Activated naive CD8-positive, alpha-beta T cell treated with anti-CD3 and anti-CD28 coated beads, Interleukin-2, amount 10 ng/mL, durations not matched to agents 7 days and 5 days (primary cell): ENCODE measurements at regions not wholly inside any gene's neighbourhood (a gene's known extent, or its start where the extent isn't known, plus 50 kb on each side); places are given as distances from the start of the nearest gene placed in this dataset.
A peak's percentile ranks its signal among the peaks of the same experiment; 100 is the strongest.
"Not testable (repeated sequence)": the region's sequence is repeated elsewhere in the genome, so short reads cannot be mapped to it uniquely, and the experiment has no call there.

Source experiments
- ATAC-seq: fragments of 150-1000 bp; cut with Tn5 transposase; one replicate; pipeline ENCODE4 v1.10.0; 2021; ENCODE audit warnings: low read depth, moderate library complexity
- POLR2A ChIA-PET: fragments of 350-600 bp; sonication (Branson Sonifier 250); formaldehyde crosslinking; loops from one replicate; lab custom pipeline; 2021; ENCODE audit warnings: antibody characterized with exemption; lab: Charles Lee
- DNase-seq: peaks from one replicate; pipeline ENCODE4 v3.0.0; 2021
- H3K27ac Mint-ChIP-seq: one replicate; pipeline ENCODE4 v1.8.0; 2022; ENCODE audit warnings: mild to moderate bottlenecking, mixed read lengths
- H3K27me3 Mint-ChIP-seq: one replicate; pipeline ENCODE4 v1.8.0; 2022; ENCODE audit warnings: mild to moderate bottlenecking, moderate library complexity, mixed read lengths
- H3K36me3 Mint-ChIP-seq: one replicate; pipeline ENCODE4 v1.8.0; 2021; ENCODE audit warnings: mild to moderate bottlenecking, mixed read lengths
- H3K4me1 Mint-ChIP-seq: one replicate; pipeline ENCODE4 v1.8.0; 2021; ENCODE audit warnings: mixed read lengths
- H3K4me3 Mint-ChIP-seq: one replicate; pipeline ENCODE4 v1.8.0; 2022; ENCODE audit warnings: mild to moderate bottlenecking, moderate library complexity, mixed read lengths
- H3K9me3 Mint-ChIP-seq: one replicate; pipeline ENCODE4 v1.8.0; 2021; ENCODE audit warnings: mixed read lengths

DNA sequence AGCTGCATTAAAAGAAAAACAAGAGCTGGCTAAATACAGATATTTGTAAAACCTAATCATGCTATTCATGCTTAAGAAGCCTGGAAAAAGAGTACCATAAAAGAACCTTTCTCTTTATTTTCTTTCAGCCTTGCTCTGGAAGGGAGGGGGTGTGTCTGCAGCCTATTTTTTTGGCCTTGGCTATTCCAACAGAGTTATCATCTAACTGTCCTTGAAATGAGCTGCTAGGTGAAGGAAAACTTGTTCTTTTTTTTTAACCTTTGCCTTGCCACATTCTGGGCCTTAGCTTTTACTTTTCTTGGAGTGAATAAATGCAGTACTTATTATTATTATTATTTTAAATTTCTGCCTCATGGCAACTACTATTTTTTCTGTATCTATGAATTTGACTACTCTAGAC is 224.9 kb upstream of the SYNCRIP start:
- Mint-ChIP-seq H3K4me3 (no peak overlapping the region), H3K4me1 (no peaks in the 10 kb centered on the region), H3K36me3 (no peaks in the 10 kb centered on the region), H3K27me3 (no peaks in the 10 kb centered on the region), H3K9me3 (no peaks in the 10 kb centered on the region), H3K27ac (no peak overlapping the region)
- POLR2A ChIA-PET = no interaction called here
- DNase-seq (no peak), ATAC-seq (no peak)

DNA sequence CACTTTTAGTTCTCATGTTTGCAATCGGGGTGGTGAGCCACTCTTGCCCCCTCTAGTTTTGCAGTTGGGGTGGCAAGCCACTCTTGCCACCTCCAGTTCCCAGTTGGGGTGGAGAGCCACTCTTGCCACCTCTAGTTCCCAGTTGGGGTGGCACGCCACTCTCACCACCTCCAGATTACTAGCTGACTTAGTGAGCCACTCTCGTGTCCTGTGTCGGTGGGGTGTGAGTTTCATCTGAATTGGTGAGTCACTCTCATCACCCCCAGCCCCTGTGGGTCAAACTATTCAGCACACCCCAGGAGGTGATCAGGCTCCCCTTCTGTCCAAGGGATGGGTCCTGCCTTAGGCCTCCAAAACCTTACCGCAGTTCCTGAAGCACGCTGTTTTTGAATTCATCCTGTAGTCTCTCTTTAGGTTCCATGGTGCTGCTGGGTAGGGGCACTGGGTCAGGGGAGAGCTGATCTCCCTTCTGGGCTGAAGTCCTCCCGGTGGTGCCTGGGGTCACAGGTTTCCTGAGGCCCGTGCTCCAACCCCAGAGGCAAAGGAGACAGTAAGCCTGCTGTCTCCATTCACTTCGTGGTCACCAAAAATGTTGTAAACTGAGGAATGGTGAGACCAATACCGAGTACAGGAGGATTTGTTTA is 224.2 kb upstream of the SYNCRIP start:
- Mint-ChIP-seq H3K9me3 (no peaks in the 10 kb centered on the region), H3K27ac (no peak overlapping the region), H3K27me3 (no peaks in the 10 kb centered on the region), H3K36me3 (no peaks in the 10 kb centered on the region), H3K4me3 (no peak overlapping the region), H3K4me1 (no peaks in the 10 kb centered on the region)
- POLR2A ChIA-PET = no interaction called here
- DNase-seq = no peak
- ATAC-seq = no peak

GRCh38 chr6:85866370-85866730 is 223.7 kb upstream of the SYNCRIP start:
- ATAC-seq (no peak), DNase-seq (no peak)
- no peaks in the 10 kb centered on the region for H3K27me3 Mint-ChIP-seq
- H3K4me3 Mint-ChIP-seq = no peak overlapping the region
- H3K27ac Mint-ChIP-seq = no peak overlapping the region
- no peaks in the 10 kb centered on the region for H3K9me3 Mint-ChIP-seq
- H3K4me1 Mint-ChIP-seq = no peaks in the 10 kb centered on the region
- POLR2A ChIA-PET = no interaction called here
- no peaks in the 10 kb centered on the region for H3K36me3 Mint-ChIP-seq

GRCh38 chr6:85865420-85866369 is 223.0 kb upstream of the SYNCRIP start:
- Mint-ChIP-seq H3K9me3 (no peaks in the 10 kb centered on the region), H3K27ac (no peak overlapping the region), H3K4me3 (no peak overlapping the region), H3K36me3 (no peaks in the 10 kb centered on the region), H3K27me3 (no peaks in the 10 kb centered on the region), H3K4me1 (no peaks in the 10 kb centered on the region)
- POLR2A ChIA-PET = no interaction called here
- ATAC-seq (peak; percentile 54), DNase-seq (no peak)

DNA sequence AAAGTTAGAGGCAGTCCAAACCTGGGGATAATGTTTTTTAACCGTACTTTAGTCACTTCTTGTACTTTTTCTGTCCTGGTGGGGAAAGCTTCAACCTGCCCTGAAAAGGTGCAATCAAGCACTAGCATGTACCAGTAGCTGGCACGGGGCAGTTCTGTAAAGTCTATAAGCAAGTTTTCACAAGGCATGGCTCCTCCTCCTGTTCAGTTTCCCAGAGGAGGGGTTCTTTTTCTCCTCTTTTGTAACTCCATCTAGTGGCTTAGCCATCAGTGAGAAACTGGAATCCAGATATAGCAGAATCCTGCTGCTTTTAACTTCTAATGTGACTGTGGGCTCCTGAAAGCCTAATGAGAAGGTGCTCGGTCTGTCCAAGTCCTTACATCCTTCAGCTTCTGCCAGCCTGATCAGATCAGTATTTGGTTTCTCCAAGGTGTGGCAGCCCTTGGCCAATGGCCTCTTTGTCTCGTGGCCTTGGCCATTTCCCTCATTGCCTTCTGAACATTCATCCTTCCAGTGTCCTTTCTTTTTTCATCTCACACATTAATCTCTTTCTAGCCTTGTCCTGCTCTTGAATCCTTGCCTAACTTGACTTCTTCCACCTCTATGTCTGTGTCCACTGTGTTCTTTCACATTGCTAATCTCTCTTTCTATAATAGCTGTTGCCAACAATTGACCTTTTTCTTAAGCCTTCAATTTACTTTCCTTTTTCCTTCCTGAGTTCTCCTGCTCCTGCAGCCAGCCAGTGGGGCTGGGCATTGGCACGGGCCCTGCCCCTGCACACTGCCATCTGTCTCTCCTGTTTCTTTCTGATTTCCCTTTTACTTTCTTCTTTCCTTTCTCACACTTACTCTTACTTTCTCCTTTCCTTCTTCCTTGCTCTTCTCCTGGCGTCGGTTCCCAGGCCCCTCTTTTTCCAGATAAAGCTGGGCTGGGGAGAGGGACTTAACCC is 222.0 kb upstream of the SYNCRIP start:
- no peak for ATAC-seq
- DNase-seq = no peak
- Mint-ChIP-seq H3K4me1 (no peaks in the 10 kb centered on the region), H3K27me3 (no peaks in the 10 kb centered on the region), H3K4me3 (no peak overlapping the region), H3K27ac (no peak overlapping the region), H3K36me3 (no peaks in the 10 kb centered on the region), H3K9me3 (no peaks in the 10 kb centered on the region)
- POLR2A ChIA-PET = no interaction called here

DNA sequence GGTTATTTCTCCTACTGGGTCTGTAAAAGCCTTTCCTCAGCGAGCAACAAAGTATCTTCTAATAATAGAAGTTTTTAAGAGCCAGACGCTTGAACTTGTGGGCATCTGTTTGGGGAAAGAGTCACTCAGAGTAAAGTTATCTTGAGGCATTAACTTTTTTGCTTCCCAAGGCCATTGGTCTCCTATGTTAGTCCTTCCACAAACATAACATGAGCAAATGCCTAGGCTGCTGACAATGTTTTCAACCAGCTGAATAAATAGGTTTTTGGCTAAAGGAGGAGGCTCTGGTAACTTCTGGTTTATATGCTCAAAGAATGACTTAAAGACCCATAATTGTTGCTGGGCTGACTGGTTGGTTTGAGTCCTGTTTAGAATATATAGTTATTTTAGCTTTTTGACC is 213.5 kb upstream of the SYNCRIP start:
- no peak for DNase-seq

DNA sequence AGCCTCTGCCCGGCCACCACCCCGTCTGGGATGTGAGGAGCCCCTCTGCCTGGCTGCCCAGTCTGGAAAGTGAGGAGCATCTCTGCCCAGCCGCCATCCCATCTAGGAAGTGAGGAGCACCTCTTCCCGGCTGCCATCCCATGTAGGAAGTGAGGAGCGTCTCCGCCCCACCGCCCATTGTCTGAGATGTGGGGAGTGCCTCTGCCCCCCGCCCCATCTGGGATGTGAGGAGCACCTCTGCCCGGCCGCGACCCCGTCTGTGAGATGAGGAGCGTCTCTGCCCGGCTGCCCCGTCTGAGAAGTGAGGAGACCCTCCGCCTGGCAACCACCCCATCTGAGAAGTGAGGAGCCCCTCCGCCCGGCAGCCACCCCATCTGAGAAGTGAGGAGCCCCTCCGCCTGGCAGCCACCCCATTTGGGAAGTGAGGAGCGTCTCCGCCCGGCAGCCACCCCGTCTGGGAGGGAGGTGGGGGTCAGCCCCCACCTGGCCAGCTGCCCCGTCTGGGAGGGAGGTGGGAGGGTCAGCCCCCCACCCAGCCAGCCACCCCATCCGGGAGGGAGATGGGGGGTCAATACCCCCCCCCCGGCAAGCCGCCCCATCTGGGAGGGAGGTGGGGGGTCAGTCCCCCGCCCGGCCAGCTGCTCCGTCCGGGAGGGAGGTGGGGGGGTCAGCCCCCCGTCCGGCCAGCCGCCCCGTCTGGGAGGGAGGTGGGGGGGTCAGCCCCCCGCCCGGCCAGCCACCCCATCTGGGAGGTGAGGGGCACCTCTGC is 195.8 kb upstream of the SYNCRIP start:
- H3K27me3 Mint-ChIP-seq, ATAC-seq, H3K27ac Mint-ChIP-seq, H3K4me1 Mint-ChIP-seq, POLR2A ChIA-PET, H3K36me3 Mint-ChIP-seq, H3K9me3 Mint-ChIP-seq, DNase-seq, H3K4me3 Mint-ChIP-seq: not testable (repeated sequence)

More for the DNA sequence above, 213.5 kb upstream of the SYNCRIP start:
- H3K9me3 Mint-ChIP-seq = no peaks in the 10 kb centered on the region
- no peak for ATAC-seq
- no peaks in the 10 kb centered on the region for H3K36me3 Mint-ChIP-seq
- POLR2A ChIA-PET = no interaction called here
- peaks cover 3% of the 10 kb centered on the region for H3K27me3 Mint-ChIP-seq
- H3K4me3 Mint-ChIP-seq = no peak overlapping the region
- no peak overlapping the region for H3K27ac Mint-ChIP-seq
- no peaks in the 10 kb centered on the region for H3K4me1 Mint-ChIP-seq

DNA sequence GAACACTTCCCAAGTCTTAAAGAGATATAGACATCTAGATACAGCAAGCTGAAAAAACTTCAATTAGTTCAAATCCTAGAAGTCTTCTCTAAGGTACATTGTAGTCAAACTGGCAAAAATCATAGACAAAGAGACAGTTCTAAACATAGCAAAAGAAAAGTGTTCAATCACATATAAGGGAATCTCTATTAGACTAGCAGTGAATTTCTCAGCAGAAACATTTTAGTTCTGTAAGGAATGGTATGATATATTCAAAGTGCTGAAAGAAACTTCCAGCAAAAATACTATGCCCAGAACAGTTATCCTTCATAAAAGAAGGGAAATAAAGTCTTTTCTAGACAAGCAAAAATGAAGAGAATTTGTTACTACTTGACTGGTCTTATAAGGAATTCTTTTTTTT is 186.3 kb upstream of the SYNCRIP start:
- Mint-ChIP-seq H3K27ac (no peak overlapping the region), H3K4me3 (no peak overlapping the region), H3K36me3 (peaks cover under 1% of the 10 kb centered on the region), H3K27me3 (no peaks in the 10 kb centered on the region), H3K9me3 (peaks cover 12% of the 10 kb centered on the region), H3K4me1 (no peaks in the 10 kb centered on the region)
- POLR2A ChIA-PET = no interaction called here
- DNase-seq (no peak), ATAC-seq (no peak)

DNA sequence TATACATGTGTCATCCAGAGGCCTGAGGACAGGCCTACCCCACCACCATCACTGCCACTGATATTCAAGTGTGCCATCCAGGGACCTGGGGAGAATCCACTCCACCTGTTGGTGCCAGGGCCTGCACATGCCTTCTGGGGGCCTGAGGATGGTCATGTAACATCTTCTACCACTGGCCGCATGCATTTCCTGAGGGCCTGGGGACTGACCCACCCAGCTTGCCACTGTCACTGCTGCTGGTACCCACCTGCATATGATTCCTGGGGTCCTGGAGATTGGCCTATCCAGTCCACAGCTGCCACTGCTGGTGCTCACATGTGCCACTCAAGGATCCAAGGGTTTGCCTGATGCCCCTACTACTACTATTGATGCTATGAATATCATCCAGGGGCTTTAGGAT is 184.3 kb upstream of the SYNCRIP start:
- ATAC-seq = no peak
- no peaks in the 10 kb centered on the region for H3K27me3 Mint-ChIP-seq
- H3K36me3 Mint-ChIP-seq = peaks cover 1% of the 10 kb centered on the region
- no peak overlapping the region for H3K4me3 Mint-ChIP-seq
- H3K4me1 Mint-ChIP-seq = no peaks in the 10 kb centered on the region
- POLR2A ChIA-PET = no interaction called here
- DNase-seq = no peak
- H3K9me3 Mint-ChIP-seq = peaks cover 12% of the 10 kb centered on the region
- no peak overlapping the region for H3K27ac Mint-ChIP-seq

DNA sequence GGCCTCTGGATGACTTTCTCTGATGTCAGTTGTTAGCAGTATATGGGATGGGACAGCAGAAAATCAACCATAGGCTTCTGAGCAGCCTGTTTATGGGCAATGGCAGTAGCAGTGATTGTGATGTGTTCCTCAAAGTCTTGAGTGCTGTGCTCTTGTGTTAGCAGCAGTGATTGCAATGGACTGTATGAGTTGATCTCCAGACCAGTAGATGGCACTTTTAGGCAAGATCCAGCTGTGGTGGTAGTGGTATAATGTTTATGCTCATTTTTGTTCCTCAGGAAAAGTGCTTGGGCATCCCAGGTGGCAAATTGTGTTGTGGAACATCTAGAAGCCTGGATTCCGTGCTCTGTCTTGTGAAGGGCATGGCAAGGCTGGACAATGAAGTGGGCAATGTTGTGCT is 181.6 kb upstream of the SYNCRIP start:
- peaks cover 8% of the 10 kb centered on the region for H3K9me3 Mint-ChIP-seq

GRCh38 chr6:85810558-85810957 is 167.9 kb upstream of the SYNCRIP start:
- DNase-seq (no peak), ATAC-seq (no peak)
- no peaks in the 10 kb centered on the region for H3K4me1 Mint-ChIP-seq
- peaks cover 10% of the 10 kb centered on the region for H3K9me3 Mint-ChIP-seq
- no peaks in the 10 kb centered on the region for H3K27me3 Mint-ChIP-seq
- no peaks in the 10 kb centered on the region for H3K36me3 Mint-ChIP-seq
- POLR2A ChIA-PET = no interaction called here
- no peak overlapping the region for H3K27ac Mint-ChIP-seq
- no peak overlapping the region for H3K4me3 Mint-ChIP-seq

More for the DNA sequence above, 181.6 kb upstream of the SYNCRIP start:
- Mint-ChIP-seq H3K27me3 (no peaks in the 10 kb centered on the region), H3K4me1 (no peaks in the 10 kb centered on the region), H3K36me3 (peaks cover 1% of the 10 kb centered on the region), H3K4me3 (no peak overlapping the region), H3K27ac (no peak overlapping the region)
- POLR2A ChIA-PET = no interaction called here
- ATAC-seq (no peak), DNase-seq (no peak)

GRCh38 chr6:85803721-85804120 is 161.0 kb upstream of the SYNCRIP start:
- ATAC-seq (no peak), DNase-seq (no peak)
- H3K4me1 Mint-ChIP-seq = no peaks in the 10 kb centered on the region
- H3K4me3 Mint-ChIP-seq = no peak overlapping the region
- no peaks in the 10 kb centered on the region for H3K36me3 Mint-ChIP-seq
- peaks cover 2% of the 10 kb centered on the region for H3K9me3 Mint-ChIP-seq
- peaks cover 4% of the 10 kb centered on the region for H3K27me3 Mint-ChIP-seq
- no peak overlapping the region for H3K27ac Mint-ChIP-seq
- POLR2A ChIA-PET = no interaction called here

GRCh38 chr6:85802162-85802561 is 159.5 kb upstream of the SYNCRIP start:
- no peak overlapping the region for H3K4me3 Mint-ChIP-seq
- no peaks in the 10 kb centered on the region for H3K4me1 Mint-ChIP-seq
- H3K36me3 Mint-ChIP-seq = no peaks in the 10 kb centered on the region
- no peak overlapping the region for H3K27ac Mint-ChIP-seq
- peaks cover 11% of the 10 kb centered on the region for H3K27me3 Mint-ChIP-seq
- ATAC-seq (no peak), DNase-seq (no peak)
- POLR2A ChIA-PET = no interaction called here
- H3K9me3 Mint-ChIP-seq = peaks cover 2% of the 10 kb centered on the region
